HG03103 (cell line): ENCODE measurements at regions not wholly inside any gene's neighbourhood (a gene's known extent, or its start where the extent isn't known, plus 50 kb on each side); places are given as distances from the start of the nearest gene placed in this dataset.

Source experiments
- ATAC-seq: cut with Tn5 transposase; IDR thresholded peaks from one replicate; pipeline ENCODE4 v1.9.1; 2021; ENCODE audit warnings: low read depth; ENCODE audit not compliant: unreplicated experiment

DNA sequence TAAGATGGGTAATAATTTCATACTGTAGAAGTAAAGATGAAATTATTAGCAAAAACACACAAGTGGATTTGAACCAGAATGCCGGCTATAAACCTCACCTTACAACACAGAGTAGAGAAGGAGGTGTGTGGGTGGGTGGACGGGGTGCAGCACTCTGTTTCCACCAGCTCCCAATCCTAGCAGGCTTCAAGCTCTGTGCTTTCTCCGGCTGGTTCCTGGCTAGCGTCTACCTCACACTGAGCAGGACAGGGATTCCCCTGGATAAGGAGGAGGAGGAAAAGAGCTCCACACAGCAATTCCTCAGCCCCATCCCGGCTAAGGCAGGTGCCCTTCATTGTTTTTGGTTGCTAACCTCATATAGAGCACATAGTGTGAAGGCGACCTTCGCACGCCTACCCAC, 453.3 kb downstream of the C6orf118 start:
- no peak for ATAC-seq

DNA sequence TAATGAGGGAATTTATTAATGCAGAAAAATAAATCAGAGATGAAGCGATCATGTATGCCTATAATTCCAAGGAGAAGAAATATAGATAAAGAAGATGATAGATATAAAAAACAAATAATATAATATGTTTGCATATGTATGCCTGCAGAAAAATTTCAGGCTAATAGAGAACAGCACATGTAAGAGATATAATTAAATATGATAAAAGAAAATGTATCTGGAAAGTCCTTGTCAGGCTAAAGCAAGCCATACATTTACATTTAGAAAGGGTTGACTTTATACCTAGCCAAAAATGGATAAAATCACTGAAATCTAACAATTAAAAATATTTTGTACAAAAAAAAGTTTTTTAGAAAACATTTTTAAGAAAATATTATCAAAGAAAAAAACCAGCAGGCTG, 454.1 kb downstream of the C6orf118 start:
- no peak for ATAC-seq

DNA sequence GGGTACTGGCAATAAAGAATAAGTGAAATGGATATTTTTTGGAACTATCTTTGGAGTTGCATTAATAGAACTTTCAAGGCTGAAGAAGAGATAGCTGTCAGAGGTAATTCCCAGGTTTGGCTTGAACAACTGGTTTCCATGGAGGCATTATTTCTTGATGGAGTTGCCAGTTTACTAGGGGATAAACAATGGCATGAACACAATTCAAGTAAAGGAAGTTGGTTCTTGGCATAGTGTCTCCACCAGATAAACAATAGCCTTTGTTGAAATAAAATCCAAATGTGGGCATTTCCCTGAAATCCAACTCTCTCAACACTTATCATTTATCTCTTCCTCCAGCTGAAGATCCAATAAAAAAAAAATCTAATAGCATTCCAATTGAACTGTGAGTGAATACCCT, 454.9 kb downstream of the C6orf118 start:
- ATAC-seq: no peak

DNA sequence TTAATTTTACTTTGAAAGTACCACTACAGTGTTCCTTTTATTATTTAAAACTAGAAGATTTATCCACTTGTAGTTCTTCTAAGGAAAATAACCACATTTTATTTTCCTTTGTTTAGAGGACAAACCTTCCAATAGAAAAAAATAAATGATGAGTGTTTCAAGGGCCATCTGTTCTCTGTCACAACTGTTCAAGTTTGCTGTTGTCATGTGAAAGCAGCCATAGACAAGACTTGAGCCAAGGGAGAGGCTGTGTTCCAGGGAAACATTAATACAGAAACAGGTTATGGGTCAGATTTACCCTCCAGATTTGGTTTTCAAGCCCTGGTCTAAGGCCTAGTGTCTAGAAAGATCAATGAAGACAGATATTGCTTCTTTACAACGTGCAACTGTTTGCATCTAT, 463.6 kb downstream of the C6orf118 start:
- no peak for ATAC-seq

DNA sequence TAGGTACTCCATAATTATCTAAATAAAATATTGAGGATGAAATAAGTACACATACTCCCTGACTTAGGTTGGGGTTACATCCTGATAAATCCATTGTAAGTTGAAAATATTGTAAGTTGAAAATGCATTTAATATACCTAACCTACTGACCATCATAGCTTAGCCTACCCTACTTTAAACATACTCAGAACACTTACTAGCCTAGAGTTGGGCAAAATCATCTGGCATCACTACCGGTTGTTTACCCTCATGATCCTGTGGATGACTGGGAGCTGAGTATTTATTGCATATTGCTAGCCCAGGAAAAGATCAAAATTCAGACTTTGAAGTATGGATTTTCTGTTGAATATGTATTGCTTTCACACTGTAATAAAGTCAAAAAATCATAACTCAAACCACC, 467.3 kb downstream of the C6orf118 start:
- ATAC-seq: no peak

DNA sequence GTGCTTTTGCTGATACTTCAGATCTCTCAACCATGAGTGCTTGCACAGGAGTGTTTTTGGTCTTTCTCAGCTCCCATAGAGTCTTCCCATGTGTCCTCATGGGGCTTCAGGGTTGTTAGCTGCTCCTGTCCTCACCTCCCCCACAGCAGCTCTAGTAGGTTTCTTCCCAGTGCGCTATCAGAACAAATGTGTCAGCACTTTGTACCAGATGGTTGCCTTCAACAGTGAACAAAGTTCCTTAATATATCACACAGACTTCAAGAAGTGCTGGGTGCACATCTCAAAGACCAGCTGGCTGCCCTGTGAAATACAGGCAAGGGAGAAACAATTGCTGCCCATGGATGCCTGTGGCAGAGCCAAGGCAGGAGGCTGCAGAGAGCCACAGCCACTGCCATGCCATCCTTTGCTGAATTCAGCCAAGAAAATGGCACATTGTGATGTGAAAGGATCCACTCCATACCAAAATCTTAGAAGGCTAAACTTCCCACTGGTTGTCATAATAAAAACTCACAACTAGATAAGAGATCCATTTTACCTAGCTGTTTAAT, 471.3 kb downstream of the C6orf118 start:
- ATAC-seq: no peak

DNA sequence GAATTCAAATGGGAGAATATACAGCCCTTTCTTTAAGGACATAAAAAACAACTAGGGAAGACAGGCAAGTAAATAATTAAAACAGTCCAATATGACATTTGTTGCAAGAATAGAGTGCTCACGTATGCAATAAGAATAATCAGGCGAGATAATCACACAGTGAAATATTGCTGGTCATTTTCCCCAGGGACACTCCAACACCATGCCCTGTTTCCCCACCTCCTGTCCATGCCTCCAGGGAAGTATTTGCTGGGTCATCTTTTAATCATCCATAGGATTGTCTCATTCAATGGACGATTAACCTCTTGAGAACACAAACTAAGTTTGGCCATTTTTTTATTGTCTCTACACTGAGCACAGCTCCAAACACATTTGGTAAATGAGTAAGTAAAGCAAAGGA, 472.9 kb downstream of the C6orf118 start:
- no peak for ATAC-seq

DNA sequence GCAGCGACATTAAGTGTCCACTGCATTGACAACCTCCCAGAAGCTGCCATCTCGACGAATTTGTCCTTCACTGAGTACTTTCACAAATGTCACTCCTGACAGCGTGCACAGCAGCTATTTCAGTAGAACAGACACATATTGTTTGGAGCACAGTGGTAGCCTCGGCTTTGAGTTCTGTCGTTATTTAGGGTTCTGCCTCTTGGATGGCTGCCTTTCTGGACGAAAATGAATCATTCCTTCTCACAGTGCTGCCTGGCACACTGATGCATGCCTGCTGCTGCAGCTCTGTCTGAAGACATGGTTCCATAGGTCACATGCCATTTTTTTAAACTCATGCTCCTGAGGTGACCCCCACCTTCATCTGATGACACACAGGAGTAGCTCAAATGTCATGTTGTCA, 477.0 kb downstream of the C6orf118 start:
- ATAC-seq: no peak

DNA sequence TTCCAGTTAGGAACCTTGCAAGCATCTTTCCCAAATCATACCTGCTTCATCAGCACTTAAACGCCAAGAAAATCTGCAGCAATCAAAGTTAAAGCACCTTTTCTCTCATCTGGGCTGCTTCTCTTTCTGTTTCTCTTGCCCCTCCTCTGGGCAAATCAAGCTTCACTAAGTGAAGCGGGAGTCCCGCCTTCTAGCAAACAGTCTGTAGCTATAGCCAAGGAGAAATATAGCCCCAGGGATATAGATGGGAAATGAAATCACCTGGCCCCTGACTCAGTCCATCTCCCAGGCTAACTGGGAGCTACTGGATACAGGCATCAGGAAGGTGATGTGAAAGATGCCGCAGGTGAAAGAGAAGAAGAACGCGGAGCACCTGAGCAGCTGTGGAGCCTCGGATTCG, 481.9 kb downstream of the C6orf118 start:
- ATAC-seq: no peak

DNA sequence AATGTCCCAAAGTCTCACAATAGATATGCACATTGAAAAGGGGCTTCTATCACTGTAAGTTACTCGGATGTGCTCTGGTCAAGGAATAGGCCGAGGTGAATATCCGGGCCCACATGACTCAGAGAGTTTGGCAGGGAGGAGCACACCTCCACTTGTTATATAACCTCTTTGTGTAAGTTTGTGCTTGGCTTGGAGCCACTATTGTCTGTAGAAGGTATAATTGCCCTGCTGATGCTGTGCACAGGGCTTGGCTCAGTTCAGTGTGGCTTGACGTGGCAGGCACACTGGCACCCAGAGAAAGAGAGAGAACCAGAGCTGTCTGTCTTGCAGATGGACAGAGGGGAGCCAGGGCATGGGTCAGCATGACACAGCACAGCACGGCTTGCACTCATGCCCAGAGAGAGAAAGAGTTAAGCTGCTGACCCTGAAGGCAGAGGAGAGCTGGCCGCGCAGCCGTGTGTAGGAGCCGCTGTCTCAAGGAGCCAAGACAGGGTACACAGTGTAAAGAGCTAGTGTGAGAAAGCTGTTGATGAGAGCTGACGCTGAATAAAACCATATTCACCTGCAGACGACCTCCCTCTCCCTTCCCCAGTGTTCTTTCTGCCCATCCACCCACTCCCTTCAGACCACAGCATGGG, 482.5 kb downstream of the C6orf118 start:
- ATAC-seq: no peak

DNA sequence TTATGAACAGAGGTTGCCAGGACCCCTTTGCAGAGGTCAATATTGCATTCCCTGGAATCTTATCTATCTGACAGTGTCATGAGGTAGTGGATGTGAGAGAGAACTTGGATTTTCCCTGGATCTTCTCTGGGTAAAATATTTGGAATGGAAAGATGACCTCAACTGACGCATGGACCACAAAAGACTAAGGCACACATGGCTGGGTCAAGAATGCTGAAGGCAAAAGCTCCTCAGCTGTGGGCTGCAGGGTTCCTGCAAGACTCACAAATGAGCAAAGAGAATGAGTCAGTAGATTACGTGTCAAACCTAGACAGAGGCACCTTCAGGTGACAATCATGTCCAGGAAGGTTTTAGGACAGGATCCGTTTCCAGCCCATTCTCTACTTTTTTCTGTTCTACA, 484.0 kb downstream of the C6orf118 start:
- no peak for ATAC-seq

DNA sequence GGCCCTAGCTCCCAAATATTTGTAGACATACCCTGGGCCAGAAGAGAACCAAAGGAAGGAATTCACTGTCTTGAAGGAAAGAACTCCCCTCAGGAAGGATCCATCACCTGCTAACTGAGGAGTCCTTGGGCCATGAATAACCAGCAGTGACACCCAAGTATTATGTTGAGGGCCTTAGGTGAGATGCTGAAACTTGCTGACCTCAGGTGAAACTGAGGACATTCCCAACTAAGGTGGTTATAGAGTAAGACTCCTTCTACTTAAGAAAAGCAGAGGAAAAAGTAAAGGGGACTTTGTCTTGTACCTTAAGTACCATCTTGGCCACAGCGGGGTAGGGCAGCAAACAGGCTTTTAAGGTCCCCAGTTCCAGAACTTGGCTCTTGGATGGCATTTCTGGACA, 491.7 kb downstream of the C6orf118 start:
- no peak for ATAC-seq

DNA sequence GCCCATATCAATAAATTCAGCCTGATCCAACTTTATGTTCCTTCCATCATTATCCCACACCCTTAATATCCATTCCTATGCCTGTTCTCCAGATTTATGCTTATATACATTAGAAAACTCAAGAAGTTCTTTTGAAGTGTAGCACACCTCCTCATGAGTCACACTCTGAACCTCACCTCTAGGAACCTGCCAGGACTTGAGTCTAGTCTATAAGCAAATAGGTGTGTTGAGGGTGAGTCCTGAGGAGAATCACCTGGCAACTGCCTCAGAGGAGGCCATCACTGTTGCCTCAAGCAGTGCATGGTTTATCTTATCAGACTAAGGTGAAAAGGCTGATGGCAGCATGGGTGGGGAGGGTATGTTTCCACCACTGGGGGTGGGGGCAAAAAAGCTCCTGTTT, 496.7 kb downstream of the C6orf118 start:
- ATAC-seq: no peak

DNA sequence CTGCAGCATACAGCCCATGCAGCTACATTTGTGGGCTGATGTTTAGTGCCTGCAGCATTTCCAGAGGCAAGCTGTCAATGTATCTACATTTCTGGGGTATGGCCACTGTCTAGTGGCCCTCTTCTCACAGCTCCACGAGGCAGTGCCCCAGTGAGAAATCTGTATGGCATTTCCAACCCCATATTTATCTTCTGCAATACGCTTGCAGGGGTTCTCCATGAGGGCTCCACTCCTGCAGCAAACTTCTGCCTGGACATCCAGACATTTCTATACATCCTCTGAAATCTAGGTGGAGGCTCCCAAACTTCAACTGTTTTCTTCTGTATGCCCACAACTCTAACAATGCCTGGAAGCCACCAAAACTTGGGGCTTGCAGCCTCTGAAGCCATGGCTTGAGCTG, 502.3 kb downstream of the C6orf118 start:
- no peak for ATAC-seq

DNA sequence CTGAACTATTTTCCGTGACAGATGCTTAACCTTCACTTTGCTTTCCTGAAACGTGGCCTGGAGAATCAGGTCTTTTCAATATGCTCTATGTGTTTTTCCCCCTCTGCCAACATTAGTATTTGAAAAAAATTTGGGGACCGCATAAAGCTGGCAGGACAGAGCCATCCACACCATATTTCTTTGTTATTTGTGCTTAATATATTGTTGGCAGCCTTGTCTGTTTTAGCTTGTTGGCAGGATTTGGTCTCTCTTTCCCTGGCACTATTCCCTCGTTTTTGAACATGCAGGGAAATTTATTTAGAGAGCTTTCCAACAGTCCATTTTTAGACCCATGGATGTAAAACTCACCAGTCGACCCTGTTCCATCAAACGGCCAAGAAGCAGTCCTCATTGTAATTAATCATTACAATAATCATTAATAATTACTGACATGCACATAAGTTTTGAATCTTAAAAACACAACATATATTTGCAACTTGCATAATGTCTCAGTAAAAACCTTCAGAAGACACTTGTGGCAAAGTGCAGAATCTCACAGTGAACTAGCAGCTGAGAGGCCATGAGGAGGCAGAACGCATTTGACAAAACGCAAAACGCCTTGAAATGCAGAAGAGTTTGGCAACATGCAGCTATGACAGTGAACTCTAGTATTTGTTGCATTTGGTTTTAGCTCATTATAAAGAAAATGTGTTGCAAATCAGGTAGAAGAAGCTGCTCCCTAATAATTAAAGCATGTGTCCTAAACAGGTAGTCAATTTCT, 514.2 kb downstream of the C6orf118 start:
- no peak for ATAC-seq

DNA sequence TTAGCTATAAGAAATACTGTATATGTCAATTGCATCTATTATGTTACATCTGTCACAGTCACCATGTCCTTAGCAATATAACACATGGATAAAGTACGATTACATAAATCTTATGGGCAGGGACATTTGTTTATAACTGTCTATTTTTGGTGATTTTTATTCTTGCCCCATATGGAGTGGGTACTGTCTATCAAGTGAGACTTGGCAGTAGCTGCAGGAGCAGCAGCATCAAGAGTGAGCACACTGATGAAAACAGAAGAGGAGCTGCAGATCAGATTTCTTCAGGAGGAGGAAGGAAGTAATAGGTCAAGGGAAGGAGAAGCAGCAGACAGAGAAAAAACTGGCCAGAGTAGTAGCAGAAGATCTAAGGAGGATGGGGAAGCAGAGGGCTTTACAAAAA, 516.7 kb downstream of the C6orf118 start:
- no peak for ATAC-seq

DNA sequence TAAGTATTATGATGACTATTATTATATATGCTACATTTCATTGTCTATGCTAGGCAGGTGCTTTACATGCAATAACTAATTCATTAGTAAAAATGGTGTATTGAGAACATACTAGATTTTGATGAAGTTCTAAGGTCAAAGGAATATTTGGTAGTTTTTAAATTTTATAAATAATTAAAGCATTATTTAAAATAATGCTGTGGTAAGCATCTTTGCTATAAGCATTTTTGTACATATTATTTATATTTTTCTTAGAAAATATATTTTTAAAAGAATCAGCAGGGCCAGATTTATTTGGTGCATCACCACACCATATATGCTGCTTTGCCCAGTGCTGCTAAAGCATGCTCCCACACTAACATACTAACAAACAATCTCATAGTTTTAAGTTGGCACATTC, 517.9 kb downstream of the C6orf118 start:
- ATAC-seq: no peak

DNA sequence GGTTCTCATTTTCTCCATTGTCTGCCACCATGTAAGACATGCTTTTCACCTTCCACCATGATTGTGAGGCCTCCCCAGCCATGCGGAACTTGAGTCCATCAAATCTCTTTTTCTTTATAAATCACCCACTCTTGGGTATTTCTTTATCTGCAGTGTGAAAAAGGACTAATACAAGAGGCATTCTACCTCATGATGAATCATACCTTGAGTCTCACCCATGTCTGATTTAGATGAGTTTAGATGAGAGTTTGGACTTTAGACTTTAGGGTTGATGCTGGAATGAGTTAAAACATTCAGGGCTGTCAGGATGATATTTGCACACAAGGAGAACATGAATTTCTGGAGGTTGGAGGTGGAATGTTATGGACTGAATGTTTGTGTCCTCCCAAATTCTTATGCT, 545.6 kb downstream of the C6orf118 start:
- ATAC-seq: no peak

DNA sequence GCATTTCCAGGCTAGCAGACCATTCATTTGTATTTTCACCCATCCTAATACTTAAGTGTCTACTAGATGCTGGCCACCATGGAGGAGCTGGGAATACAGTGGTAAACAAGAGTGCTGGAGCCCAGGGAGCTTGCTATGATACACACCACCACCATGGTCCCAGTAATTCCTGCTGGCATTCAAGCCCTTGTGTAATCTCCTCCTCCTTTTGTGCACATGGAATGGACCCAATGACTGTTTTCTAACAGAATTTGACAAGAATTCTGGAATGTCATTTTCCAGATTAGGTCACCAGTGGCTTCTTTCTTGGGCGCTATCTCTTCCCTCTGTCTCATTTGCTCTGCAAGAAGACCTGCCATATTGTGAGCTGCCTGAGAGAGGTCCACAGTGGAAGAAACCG, 552.0 kb downstream of the C6orf118 start:
- no peak for ATAC-seq

DNA sequence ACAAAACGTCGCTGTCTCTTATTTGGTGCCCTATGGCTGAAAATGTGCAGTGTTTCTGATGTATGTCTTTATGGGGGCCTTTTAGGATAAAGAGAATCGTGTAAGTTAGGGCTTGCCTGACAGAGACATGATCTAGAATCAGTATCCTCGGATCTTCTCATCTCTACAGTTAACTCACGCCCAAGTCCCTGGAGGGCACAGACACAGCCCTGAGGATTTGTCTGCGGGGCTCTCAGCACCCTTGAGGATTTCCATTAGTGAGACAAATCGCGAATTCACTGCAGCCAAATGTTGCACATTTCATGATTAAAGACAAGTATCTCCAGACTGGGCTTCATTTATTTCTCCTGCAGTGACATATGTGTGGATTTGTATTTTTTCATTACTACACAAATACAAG, 552.7 kb downstream of the C6orf118 start:
- ATAC-seq: no peak

DNA sequence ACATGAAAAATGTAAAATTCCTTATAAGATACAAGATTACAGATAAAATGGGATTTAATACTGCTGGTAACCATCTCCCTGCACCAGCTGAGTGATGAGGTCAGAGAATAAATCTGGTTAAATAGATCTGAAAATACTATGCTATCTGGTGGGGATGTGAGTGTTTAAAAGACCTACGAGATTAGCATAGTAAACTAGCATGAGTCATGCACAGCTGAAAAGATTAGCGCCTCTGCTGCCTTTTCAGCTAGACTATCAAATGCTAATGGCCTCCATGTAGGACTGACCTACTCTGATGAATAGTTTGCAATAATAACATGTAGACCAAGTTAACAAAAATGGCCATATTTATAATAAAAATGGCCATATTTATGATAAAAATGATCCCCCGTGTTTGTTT, 553.3 kb downstream of the C6orf118 start:
- ATAC-seq: no peak

DNA sequence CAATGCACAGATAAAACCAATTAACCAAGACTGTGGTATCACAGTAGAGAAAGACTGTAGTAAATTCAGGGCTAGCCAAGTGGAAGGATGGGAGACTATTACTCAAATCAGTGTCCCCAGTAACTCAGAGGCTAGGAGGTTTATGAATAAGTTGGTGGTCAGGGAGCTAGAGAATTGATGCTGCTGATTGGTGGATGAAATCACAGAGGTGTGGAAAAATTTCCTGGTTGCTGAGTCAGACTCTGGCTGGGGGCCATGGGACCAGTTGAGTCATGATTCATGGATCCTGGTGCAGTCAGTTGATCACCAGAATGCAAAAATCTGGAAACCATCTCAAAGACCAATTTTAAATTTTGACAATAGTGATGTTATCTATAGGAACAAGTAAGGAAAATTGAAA, 555.9 kb downstream of the C6orf118 start:
- no peak for ATAC-seq
